BLaER1 treated with 17β-estradiol and CSF1 and Interleukin-3, amounts not matched to agents 10 nM and 100 nM (cell line): ENCODE measurements at regions not wholly inside any gene's neighbourhood (a gene's known extent, or its start where the extent isn't known, plus 50 kb on each side); places are given as distances from the start of the nearest gene placed in this dataset.

Experiments
- H3K27ac ChIP-seq, 11 experiments: shearing (Covaris generic); formaldehyde crosslinking; 2 replicates each; pipeline ENCODE4 v1.8.1; 2022
- H3K27me3 ChIP-seq, 11 experiments: shearing (Covaris generic); formaldehyde crosslinking; 2 replicates each; pipeline ENCODE4 v1.8.1; 2022
- H3K36me3 ChIP-seq, 11 experiments: shearing (Covaris generic); formaldehyde crosslinking; 2 replicates each; pipeline ENCODE4 v1.8.1; 2022
- H3K4me1 ChIP-seq, 10 experiments: shearing (Covaris generic); formaldehyde crosslinking; 2 replicates each; pipeline ENCODE4 v1.8.1; 2022
- H3K4me2 ChIP-seq, 11 experiments: shearing (Covaris generic); formaldehyde crosslinking; 2 replicates each; pipeline ENCODE4 v1.8.1; 2022
- H3K4me3 ChIP-seq, 10 experiments: shearing (Covaris generic); formaldehyde crosslinking; 2 replicates each; pipeline ENCODE4 v1.8.1; 2022
- H3K9ac ChIP-seq, 11 experiments: shearing (Covaris generic); formaldehyde crosslinking; 2 replicates each; pipeline ENCODE4 v1.8.1; 2022
- H3K9me3 ChIP-seq, 11 experiments: shearing (Covaris generic); formaldehyde crosslinking; replicated peaks in 1 of 11; 2 replicates each; pipeline ENCODE4 v1.8.1; 2022
- H4K20me1 ChIP-seq, 11 experiments: shearing (Covaris generic); formaldehyde crosslinking; 2 replicates each; pipeline ENCODE4 v1.8.1; 2022
- Cebpa-rat ChIP-seq, 11 experiments: shearing (Covaris generic); IDR thresholded peaks; 2 replicates each; pipeline ENCODE4 v1.8.1; 2022

DNA sequence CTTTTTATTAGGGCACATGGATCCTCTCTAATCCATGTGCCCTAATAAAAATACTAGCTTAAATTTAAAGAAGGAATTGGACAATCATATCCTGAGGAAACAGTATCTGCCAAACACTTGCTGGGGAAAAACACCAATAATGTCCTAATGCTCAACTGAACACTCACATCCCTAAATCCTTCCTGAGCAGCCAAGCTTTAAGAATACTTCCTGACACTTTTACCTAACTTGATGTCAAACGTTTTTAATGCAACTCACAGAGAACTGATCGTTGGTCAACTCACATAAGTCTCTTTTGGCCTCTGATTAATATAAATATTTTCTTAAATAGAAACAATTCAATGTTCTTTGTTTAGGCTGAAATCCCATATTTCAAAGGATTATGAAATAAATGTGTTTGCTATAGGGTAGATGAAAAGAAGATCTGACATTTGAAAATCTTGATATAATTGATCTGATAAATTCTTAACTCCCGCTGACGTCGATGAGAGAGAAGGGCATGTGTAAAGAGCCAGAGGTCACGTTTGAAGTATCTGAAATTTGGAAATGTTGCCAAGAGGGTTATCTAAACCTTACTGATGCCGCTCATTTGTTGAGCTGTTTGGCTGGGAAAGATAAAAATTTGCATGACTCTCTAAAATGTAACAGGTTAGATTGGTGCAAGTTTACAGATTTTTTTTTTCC lies 122.8 kb upstream of the RHOBTB1 start:
- Histone ChIP-seq H3K4me2 (no peak overlapping the region), H3K36me3 (no peaks in the 10 kb centered on the region), H3K9ac (no peak overlapping the region), H3K27me3 (no peaks in the 10 kb centered on the region), H3K9me3 (no peaks in the 10 kb centered on the region), H3K27ac (no peak overlapping the region), H3K4me1 (no peaks in the 10 kb centered on the region), H4K20me1 (no peaks in the 10 kb centered on the region), H3K4me3 (no peak overlapping the region)
- TF ChIP-seq Cebpa-rat (IDR thresholded peaks at IDR 0.05) = no peak

DNA sequence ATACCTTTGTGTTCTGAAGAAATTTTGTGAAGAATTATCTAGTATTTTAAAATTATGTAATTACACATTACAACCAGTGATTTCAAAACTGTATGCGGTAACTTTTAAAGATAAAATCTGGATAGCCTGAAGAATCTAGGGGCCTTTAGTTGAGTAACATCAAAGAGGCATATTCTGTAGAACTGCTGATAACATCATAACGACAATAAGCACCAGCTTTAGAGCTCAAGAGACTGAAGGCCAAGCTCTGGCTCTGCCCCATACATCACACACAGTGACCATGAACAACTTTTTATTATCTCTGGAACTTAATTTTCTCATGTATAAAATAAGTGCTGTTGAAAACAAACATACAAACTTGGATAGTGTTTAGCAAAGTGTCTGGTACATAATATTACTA lies 121.1 kb upstream of the RHOBTB1 start:
- H4K20me1 ChIP-seq = no peaks in the 10 kb centered on the region
- no peaks in the 10 kb centered on the region for H3K27me3 ChIP-seq
- H3K9ac ChIP-seq = no peak overlapping the region
- H3K4me2 ChIP-seq = no peak overlapping the region
- no peak overlapping the region for H3K4me3 ChIP-seq
- no peaks in the 10 kb centered on the region for H3K4me1 ChIP-seq
- no peaks in the 10 kb centered on the region for H3K9me3 ChIP-seq
- no peaks in the 10 kb centered on the region for H3K36me3 ChIP-seq
- TF ChIP-seq Cebpa-rat (IDR thresholded peaks at IDR 0.05) = no peak
- no peak overlapping the region for H3K27ac ChIP-seq

DNA sequence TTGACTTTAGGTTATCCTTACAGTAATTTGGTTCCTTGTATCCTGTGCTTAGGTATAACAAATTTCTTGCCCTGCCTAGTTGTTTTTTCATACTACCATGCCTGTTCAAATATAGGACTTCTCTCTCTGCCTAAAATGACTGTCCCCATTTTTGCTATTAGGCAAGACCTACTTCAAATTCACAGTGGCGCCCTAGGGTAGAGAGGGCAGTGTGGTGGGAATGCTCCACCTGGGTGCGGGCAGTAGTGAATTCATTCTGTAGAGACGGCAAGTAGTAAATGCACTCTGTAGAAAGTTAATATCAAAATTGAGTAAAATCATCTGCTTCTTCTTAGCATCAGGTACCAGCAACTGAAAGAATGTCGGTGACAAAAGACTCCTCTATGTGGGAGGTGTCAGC lies 120.4 kb upstream of the RHOBTB1 start:
- H3K27ac ChIP-seq = no peak overlapping the region
- no peaks in the 10 kb centered on the region for H3K27me3 ChIP-seq
- no peak overlapping the region for H3K4me2 ChIP-seq
- no peaks in the 10 kb centered on the region for H3K9me3 ChIP-seq
- TF ChIP-seq Cebpa-rat (IDR thresholded peaks at IDR 0.05) = no peak
- H4K20me1 ChIP-seq = no peaks in the 10 kb centered on the region
- H3K36me3 ChIP-seq = no peaks in the 10 kb centered on the region
- H3K4me1 ChIP-seq = no peaks in the 10 kb centered on the region
- no peak overlapping the region for H3K9ac ChIP-seq
- H3K4me3 ChIP-seq = no peak overlapping the region

DNA sequence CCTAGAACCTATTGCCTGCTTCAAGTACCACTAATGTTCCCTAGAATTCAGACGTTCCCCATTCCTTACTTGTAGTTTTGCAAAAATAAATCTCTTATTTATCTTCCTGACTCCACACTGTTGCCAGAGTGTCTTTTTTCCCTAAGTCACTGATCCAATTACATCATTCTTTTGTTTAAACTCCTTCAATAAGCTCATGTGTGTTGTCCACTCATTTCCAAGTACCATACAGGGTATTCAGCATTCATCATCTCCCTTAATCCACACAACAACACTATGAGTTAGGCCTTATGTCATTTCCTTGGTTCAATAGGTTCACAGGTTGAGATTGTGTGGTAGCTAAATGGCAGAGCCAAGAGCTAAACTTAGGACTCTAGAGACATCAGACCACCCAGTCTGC lies 119.9 kb upstream of the RHOBTB1 start:
- no peaks in the 10 kb centered on the region for H3K4me1 ChIP-seq
- TF ChIP-seq Cebpa-rat (IDR thresholded peaks at IDR 0.05) = no peak
- H3K27me3 ChIP-seq = no peaks in the 10 kb centered on the region
- H3K9me3 ChIP-seq = no peaks in the 10 kb centered on the region
- H3K36me3 ChIP-seq = no peaks in the 10 kb centered on the region
- no peak overlapping the region for H3K9ac ChIP-seq
- H3K4me2 ChIP-seq = no peak overlapping the region
- no peak overlapping the region for H3K27ac ChIP-seq
- H3K4me3 ChIP-seq = no peak overlapping the region
- H4K20me1 ChIP-seq = no peaks in the 10 kb centered on the region

DNA sequence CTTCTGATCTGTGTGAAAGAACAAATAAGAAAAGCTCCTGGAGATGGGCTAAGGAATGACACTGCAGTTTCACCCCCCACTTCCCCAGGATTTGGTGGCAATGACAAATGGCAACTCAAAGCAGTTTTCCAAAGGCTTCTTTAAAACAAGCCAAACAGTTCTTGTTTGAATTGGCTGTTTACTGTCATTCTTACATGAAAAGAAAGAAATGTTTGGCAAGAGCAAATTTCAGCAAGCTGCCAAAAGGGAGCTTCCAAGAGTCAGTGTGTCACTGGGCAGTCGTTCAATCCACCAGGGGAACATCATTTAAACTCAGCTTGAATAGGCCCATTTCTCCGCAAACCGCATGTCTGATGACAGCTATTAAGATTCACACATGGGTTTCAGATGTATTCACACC lies 119.0 kb upstream of the RHOBTB1 start:
- H3K36me3 ChIP-seq = no peaks in the 10 kb centered on the region
- H3K27ac ChIP-seq = no peak overlapping the region
- H3K9me3 ChIP-seq = no peaks in the 10 kb centered on the region
- no peak for TF ChIP-seq Cebpa-rat (IDR thresholded peaks at IDR 0.05)
- H4K20me1 ChIP-seq = no peaks in the 10 kb centered on the region
- no peaks in the 10 kb centered on the region for H3K27me3 ChIP-seq
- no peak overlapping the region for H3K9ac ChIP-seq
- H3K4me3 ChIP-seq = no peak overlapping the region
- H3K4me1 ChIP-seq = no peaks in the 10 kb centered on the region
- H3K4me2 ChIP-seq = no peak overlapping the region

DNA sequence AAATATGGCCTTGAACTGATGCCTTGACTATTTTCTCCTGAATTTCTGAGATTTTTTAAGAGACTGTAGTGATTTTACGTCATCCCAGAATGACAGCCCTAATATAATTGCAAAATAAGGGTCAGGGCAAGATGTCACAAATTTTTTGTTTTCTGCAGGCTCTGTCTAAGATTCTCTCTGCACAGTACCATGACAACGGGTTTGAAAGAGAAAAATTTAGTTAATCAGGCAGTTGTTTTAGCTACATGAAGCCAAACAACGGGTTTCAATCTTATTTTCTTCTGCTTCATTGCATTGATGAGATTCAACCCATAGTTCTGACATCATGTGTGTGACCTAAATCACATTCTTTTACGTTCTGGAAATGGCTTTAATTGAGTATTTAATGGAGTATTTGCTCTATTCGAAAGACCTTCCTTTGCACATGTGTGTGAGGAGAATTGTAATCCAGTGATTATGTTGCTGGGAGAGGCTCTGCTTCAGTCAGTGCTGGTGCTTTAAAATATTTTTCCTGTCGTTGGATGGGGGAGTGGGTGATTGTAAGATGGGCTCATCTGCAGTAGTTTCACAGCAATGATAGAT lies 118.0 kb upstream of the RHOBTB1 start:
- Histone ChIP-seq H3K9me3 (no peaks in the 10 kb centered on the region), H3K4me1 (no peaks in the 10 kb centered on the region), H3K9ac (no peak overlapping the region), H3K27ac (no peak overlapping the region), H4K20me1 (no peaks in the 10 kb centered on the region), H3K27me3 (no peaks in the 10 kb centered on the region), H3K4me2 (no peak overlapping the region), H3K4me3 (no peak overlapping the region), H3K36me3 (no peaks in the 10 kb centered on the region)
- TF ChIP-seq Cebpa-rat (IDR thresholded peaks at IDR 0.05) = no peak

DNA sequence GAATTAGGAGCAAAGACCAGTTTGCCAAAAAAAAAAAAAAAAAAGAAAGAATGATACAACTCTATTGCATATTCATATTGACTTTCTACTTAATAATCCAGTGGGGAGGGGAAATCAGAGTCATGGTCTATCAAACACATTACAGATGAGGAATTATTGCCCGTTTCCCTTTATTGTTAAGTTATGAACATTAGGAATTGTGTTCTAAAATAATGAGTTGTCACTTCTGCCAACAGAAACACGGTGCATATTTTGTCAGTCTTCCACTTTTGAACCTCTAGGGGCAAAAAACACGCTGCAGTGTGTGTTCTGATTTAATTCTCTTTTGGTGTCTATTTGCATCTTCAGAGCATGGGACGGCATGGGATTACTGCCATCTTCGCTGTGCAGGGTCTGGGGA lies 115.7 kb upstream of the RHOBTB1 start:
- no peaks in the 10 kb centered on the region for H3K9me3 ChIP-seq

DNA sequence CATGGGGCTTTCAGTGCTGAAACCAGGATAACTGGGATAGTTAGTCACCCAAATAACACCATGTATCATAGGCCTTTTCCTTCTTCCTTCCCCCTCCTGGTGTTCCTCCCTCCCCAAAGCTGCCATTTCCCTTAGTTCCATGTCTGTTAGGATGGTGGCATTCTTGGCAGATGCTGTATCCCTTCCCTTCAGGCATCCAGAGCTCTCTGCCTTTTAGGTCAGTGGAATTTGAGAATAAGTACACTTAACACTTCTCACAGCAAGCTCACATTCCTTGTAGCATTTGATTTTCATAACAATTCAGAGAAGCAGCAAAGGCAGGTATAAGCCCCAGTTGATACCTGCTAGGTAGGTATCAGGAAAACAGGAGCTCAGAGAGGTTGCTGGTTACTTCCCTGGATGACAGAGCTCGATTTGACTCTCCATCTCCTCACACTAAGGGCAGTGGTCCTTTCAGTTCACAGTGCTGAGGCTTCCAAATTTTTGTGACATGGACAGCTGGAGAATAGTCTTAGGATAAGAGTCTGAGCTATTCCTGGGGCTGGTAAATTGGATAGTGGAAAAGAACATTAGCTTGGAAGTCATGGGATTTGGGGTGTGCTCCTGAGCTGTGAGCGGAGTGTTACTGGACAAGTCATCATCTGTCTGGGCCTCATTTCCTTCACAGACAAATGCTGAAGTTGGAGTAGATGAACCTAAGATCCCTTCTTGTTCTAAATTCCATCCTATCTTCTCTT lies 108.7 kb upstream of the RHOBTB1 start:
- Histone ChIP-seq H3K36me3 (no peaks in the 10 kb centered on the region), H3K4me1 (no peaks in the 10 kb centered on the region), H3K4me2 (no peak overlapping the region), H3K27ac (no peak overlapping the region), H3K9ac (no peak overlapping the region), H3K4me3 (no peak overlapping the region), H3K9me3 (no peaks in the 10 kb centered on the region), H3K27me3 (no peaks in the 10 kb centered on the region), H4K20me1 (no peaks in the 10 kb centered on the region)
- TF ChIP-seq Cebpa-rat (IDR thresholded peaks at IDR 0.05) = no peak

More for the DNA sequence above, 115.7 kb upstream of the RHOBTB1 start:
- Histone ChIP-seq H3K27me3 (no peaks in the 10 kb centered on the region), H3K4me3 (no peak overlapping the region), H4K20me1 (no peaks in the 10 kb centered on the region), H3K4me1 (no peaks in the 10 kb centered on the region), H3K36me3 (no peaks in the 10 kb centered on the region), H3K4me2 (no peak overlapping the region), H3K27ac (no peak overlapping the region), H3K9ac (no peak overlapping the region)
- no peak for TF ChIP-seq Cebpa-rat (IDR thresholded peaks at IDR 0.05)

DNA sequence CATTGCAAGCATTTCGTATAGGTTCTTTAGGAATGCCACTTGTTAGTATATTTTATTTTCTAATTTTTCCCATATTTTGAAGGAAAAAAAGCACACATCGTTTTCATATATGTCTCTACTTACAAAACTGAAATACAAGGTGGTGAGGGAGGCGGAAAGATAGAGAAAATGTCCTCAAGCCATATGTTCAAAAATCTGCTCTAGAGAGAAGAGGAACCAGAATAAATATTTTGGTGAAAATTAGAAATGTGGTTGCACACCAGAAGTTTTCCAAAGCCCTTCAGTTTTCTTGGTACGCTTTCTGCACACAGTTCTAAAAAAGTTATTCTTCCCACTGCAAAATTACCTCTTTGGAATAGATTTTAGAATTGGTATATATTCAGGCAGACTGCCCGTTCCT lies 107.4 kb upstream of the RHOBTB1 start:
- no peaks in the 10 kb centered on the region for H4K20me1 ChIP-seq
- H3K9ac ChIP-seq = no peak overlapping the region
- no peaks in the 10 kb centered on the region for H3K27me3 ChIP-seq
- no peak overlapping the region for H3K4me3 ChIP-seq
- H3K27ac ChIP-seq = no peak overlapping the region
- H3K4me1 ChIP-seq = no peaks in the 10 kb centered on the region
- H3K4me2 ChIP-seq = no peak overlapping the region
- H3K36me3 ChIP-seq = no peaks in the 10 kb centered on the region
- no peak for TF ChIP-seq Cebpa-rat (IDR thresholded peaks at IDR 0.05)
- H3K9me3 ChIP-seq = no peaks in the 10 kb centered on the region
